Endothelial cell of umbilical vein (primary cell): ENCODE measurements at regions not wholly inside any gene's neighbourhood (a gene's known extent, or its start where the extent isn't known, plus 50 kb on each side); places are given as distances from the start of the nearest gene placed in this dataset.

Source experiments
- BruUV-seq: library from RNA; stranded (reverse); fragments of 400-500 nt; replicated peaks from 2 replicates; lab custom pipeline; 2021; lab: Mats Ljungman, UMichigan
- CTCF ChIA-PET: fragments of 300-600, 350-600 bp; sonication (Branson Sonifier 250); formaldehyde crosslinking; loops from one replicate; lab custom pipeline; 2021; ENCODE audit warnings: antibody characterized with exemption, inconsistent platforms; lab: Charles Lee
- POLR2A ChIA-PET: fragments of 300-600, 350-600 bp; sonication (Branson Sonifier 250); formaldehyde crosslinking; loops from one replicate; lab custom pipeline; 2021; ENCODE audit warnings: antibody characterized with exemption, inconsistent platforms; lab: Charles Lee
- DNase-seq: peaks from one replicate; pipeline ENCODE4 v3.0.0-alpha.2; 2011; ENCODE audit warnings: low read depth, low spot score
- FAIRE-seq: peaks from 2 replicates; lab custom pipeline; 2011; peaks lifted over from hg19 to GRCh38; lab: Jason Lieb, UNC
- H2AFZ ChIP-seq: 2 replicates; pipeline ENCODE4 v1.6.0; 2012; ENCODE audit warnings: low read depth, low read length, control low read depth, inconsistent platforms
- H3K27ac ChIP-seq: 2 replicates; pipeline ENCODE4 v1.5.1; 2011; ENCODE audit warnings: low read depth, mild to moderate bottlenecking, control low read depth, low read length, moderate library complexity; ENCODE audit not compliant: insufficient read depth
- H3K27me3 ChIP-seq, 2 experiments: 2 replicates each; pipeline versions ENCODE4 v1.6.0 to v1.6.1; 2011; ENCODE audit warnings: low read length in 2 of 2, mixed read lengths in 1 of 2; ENCODE audit not compliant: control insufficient read depth in 2 of 2, insufficient read depth in 2 of 2
- H3K36me3 ChIP-seq, 2 experiments: 2 replicates in 1 of 2; 3 replicates in 1 of 2; pipeline ENCODE4 v1.5.1; 2011; ENCODE audit warnings: low read length in 2 of 2, mild to moderate bottlenecking in 1 of 2, moderate library complexity in 1 of 2; ENCODE audit not compliant: control insufficient read depth in 2 of 2, insufficient read depth in 2 of 2; ENCODE audit errors: extremely low read depth in 1 of 2
- H3K4me1 ChIP-seq: 3 replicates; pipeline ENCODE4 v1.5.1; 2011; ENCODE audit warnings: mild to moderate bottlenecking, low read length; ENCODE audit not compliant: control insufficient read depth, insufficient read depth; ENCODE audit errors: extremely low read depth
- H3K4me2 ChIP-seq: 2 replicates; pipeline ENCODE4 v1.6.1; 2011; ENCODE audit warnings: low read length, control low read depth, mixed read lengths; ENCODE audit not compliant: insufficient read depth
- H3K4me3 ChIP-seq, 3 experiments: fragments of 200-600 bp in 1 of 3; sonication (generic), shearing (Covaris generic) in 1 of 3; replicated peaks in 1 of 3; 2 replicates each; pipeline ENCODE4 v1.5.1; 2011 to 2016; ENCODE audit warnings: control low read depth in 3 of 3, low read length in 3 of 3, mild to moderate bottlenecking in 2 of 3, inconsistent platforms in 1 of 3, low read depth in 1 of 3, moderate library complexity in 1 of 3; ENCODE audit not compliant: insufficient read depth in 1 of 3
- H3K79me2 ChIP-seq: 2 replicates; pipeline ENCODE4 v1.6.0; 2012; ENCODE audit warnings: low read length, inconsistent platforms; ENCODE audit not compliant: control insufficient read depth, insufficient read depth
- H3K9ac ChIP-seq: replicated peaks from 2 replicates; pipeline ENCODE3; 2011; ENCODE audit warnings: low read length, control low read depth; ENCODE audit not compliant: insufficient read depth; ENCODE audit errors: extremely low read depth
- H3K9me1 ChIP-seq: replicated peaks from 3 replicates; pipeline ENCODE4 v1.6.0; 2011; ENCODE audit warnings: mild to moderate bottlenecking, low read length; ENCODE audit not compliant: control insufficient read depth, insufficient read depth; ENCODE audit errors: extremely low read depth
- H3K9me3 ChIP-seq: replicated peaks from 2 replicates; pipeline ENCODE4 v1.5.1; 2012; ENCODE audit warnings: low read length, inconsistent platforms; ENCODE audit not compliant: control insufficient read depth, insufficient read depth
- H4K20me1 ChIP-seq: replicated peaks from 2 replicates; pipeline ENCODE3; 2011; ENCODE audit warnings: mild to moderate bottlenecking, low read length; ENCODE audit not compliant: control insufficient read depth, insufficient read depth; ENCODE audit errors: extremely low read depth
- CTCF ChIP-seq, 2 donors: IDR thresholded peaks; 1 replicate in 1 of 2; 2 replicates in 1 of 2; pipeline ENCODE4 v1.5.1; 2011; ENCODE audit warnings: low read length in 2 of 2, mild to moderate bottlenecking in 2 of 2, moderate library complexity in 2 of 2, control low read depth in 1 of 2, inconsistent platforms in 1 of 2, low read depth in 1 of 2; ENCODE audit not compliant: insufficient read depth in 1 of 2; ENCODE audit errors: extremely low read depth in 1 of 2
- EZH2 ChIP-seq: IDR thresholded peaks from 2 replicates; pipeline ENCODE4 v1.6.1; 2012; ENCODE audit warnings: borderline replicate concordance, low read depth, mild to moderate bottlenecking, moderate library complexity, low read length, inconsistent platforms; ENCODE audit not compliant: severe bottlenecking
- FOS ChIP-seq: IDR thresholded peaks from 2 replicates; pipeline ENCODE4 v1.6.1; 2011; ENCODE audit warnings: mild to moderate bottlenecking, low read length, moderate library complexity, borderline replicate concordance; ENCODE audit not compliant: insufficient read depth
- GATA2 ChIP-seq: IDR thresholded peaks from 2 replicates; pipeline ENCODE4 v1.7.0; 2011; ENCODE audit warnings: low read depth, mild to moderate bottlenecking, moderate library complexity, mixed read lengths, low read length; ENCODE audit not compliant: insufficient read length, insufficient read depth
- JUN ChIP-seq: IDR thresholded peaks from 2 replicates; pipeline ENCODE4 v1.6.1; 2011; ENCODE audit warnings: borderline replicate concordance, low read depth; ENCODE audit not compliant: insufficient read length, insufficient read depth
- MAX ChIP-seq: IDR thresholded peaks from 2 replicates; pipeline ENCODE4 v1.6.1; 2011; ENCODE audit not compliant: insufficient read depth, insufficient read length
- MYC ChIP-seq: IDR thresholded peaks from one replicate; pipeline ENCODE4 v1.6.1; 2011; ENCODE audit warnings: mild to moderate bottlenecking, low read depth, low read length
- POLR2A ChIP-seq: IDR thresholded peaks from 2 replicates; pipeline ENCODE4 v1.6.1; 2012; ENCODE audit warnings: low read depth, mild to moderate bottlenecking, control low read depth, low read length
- POLR2AphosphoS5 ChIP-seq: IDR thresholded peaks from 2 replicates; pipeline ENCODE4 v1.6.1; 2012; ENCODE audit warnings: low read depth, mild to moderate bottlenecking, control low read depth, low read length, moderate library complexity; ENCODE audit not compliant: insufficient read depth
- dilution Hi-C: fragments of 300-500 bp; cut with MboI; formaldehyde crosslinking; loops from one replicate; pipeline ENCODE4 v1.15.0; 2019; ENCODE audit warnings: low sequenced_read_pairs; ENCODE audit not compliant: extremely low pct_ligation_motif_present
- intact Hi-C: fragments of 100-400 bp; cut with micrococcal nuclease; formaldehyde crosslinking; loops from one replicate; pipeline ENCODE4 v1.10.0; 2022

- Histone ChIP-seq H3K4me1 (no peaks in the 10 kb centered on the region), H3K27ac (no peak overlapping the region), H3K4me3 (no peak overlapping the region), H3K9ac (no peak overlapping the region), H3K36me3 (no peaks in the 10 kb centered on the region), H3K9me3 (peaks cover 8% of the 10 kb centered on the region), H4K20me1 (no peaks in the 10 kb centered on the region), H3K4me2 (no peak overlapping the region), H3K27me3 (no peaks in the 10 kb centered on the region), H3K9me1 (no peaks in the 10 kb centered on the region), H2AFZ (no peak overlapping the region), H3K79me2 (no peaks in the 10 kb centered on the region)
- no TSS peak for BruUV-seq
- no peak for TF ChIP-seq MAX
- TF ChIP-seq CTCF (IDR thresholded peaks at IDR 0.05; ENCODE audit: extremely low read depth in 1 of 2, insufficient read depth in 1 of 2, low read depth in 1 of 2, low read length in 2 of 2) = no peak
- TF ChIP-seq MYC = no peak
- TF ChIP-seq GATA2 = no peak
- TF ChIP-seq POLR2AphosphoS5 = no peak
- TF ChIP-seq EZH2 = no peak
- TF ChIP-seq JUN = no peak
- TF ChIP-seq POLR2A = no peak
- no peak for TF ChIP-seq FOS
- intact Hi-C loops (no loop called here), dilution Hi-C loops (no loop called here)
- CTCF ChIA-PET = no interaction called here
- DNase-seq (no peak), FAIRE-seq (no peak)
- POLR2A ChIA-PET = no interaction called here
Measured at GRCh38 chr1:2908081-2908480, 106.6 kb upstream of the TTC34 start.
